Endothelial cell of umbilical vein (primary cell): ENCODE measurements at regions not wholly inside any gene's neighbourhood (a gene's known extent, or its start where the extent isn't known, plus 50 kb on each side); places are given as distances from the start of the nearest gene placed in this dataset.

ENCODE experiments used
- BruUV-seq: library from RNA; stranded (reverse); fragments of 400-500 nt; replicated peaks from 2 replicates; lab custom pipeline; 2021; lab: Mats Ljungman, UMichigan
- CTCF ChIA-PET: fragments of 300-600, 350-600 bp; sonication (Branson Sonifier 250); formaldehyde crosslinking; loops from one replicate; lab custom pipeline; 2021; ENCODE audit warnings: antibody characterized with exemption, inconsistent platforms; lab: Charles Lee
- POLR2A ChIA-PET: fragments of 300-600, 350-600 bp; sonication (Branson Sonifier 250); formaldehyde crosslinking; loops from one replicate; lab custom pipeline; 2021; ENCODE audit warnings: antibody characterized with exemption, inconsistent platforms; lab: Charles Lee
- DNase-seq: peaks from one replicate; pipeline ENCODE4 v3.0.0-alpha.2; 2011; ENCODE audit warnings: low read depth, low spot score
- FAIRE-seq: peaks from 2 replicates; lab custom pipeline; 2011; peaks lifted over from hg19 to GRCh38; lab: Jason Lieb, UNC
- H2AFZ ChIP-seq: 2 replicates; pipeline ENCODE4 v1.6.0; 2012; ENCODE audit warnings: low read depth, low read length, control low read depth, inconsistent platforms
- H3K27ac ChIP-seq: 2 replicates; pipeline ENCODE4 v1.5.1; 2011; ENCODE audit warnings: low read depth, mild to moderate bottlenecking, control low read depth, low read length, moderate library complexity; ENCODE audit not compliant: insufficient read depth
- H3K27me3 ChIP-seq, 2 experiments: 2 replicates each; pipeline versions ENCODE4 v1.6.0 to v1.6.1; 2011; ENCODE audit warnings: low read length in 2 of 2, mixed read lengths in 1 of 2; ENCODE audit not compliant: control insufficient read depth in 2 of 2, insufficient read depth in 2 of 2
- H3K36me3 ChIP-seq, 2 experiments: 2 replicates in 1 of 2; 3 replicates in 1 of 2; pipeline ENCODE4 v1.5.1; 2011; ENCODE audit warnings: low read length in 2 of 2, mild to moderate bottlenecking in 1 of 2, moderate library complexity in 1 of 2; ENCODE audit not compliant: control insufficient read depth in 2 of 2, insufficient read depth in 2 of 2; ENCODE audit errors: extremely low read depth in 1 of 2
- H3K4me1 ChIP-seq: 3 replicates; pipeline ENCODE4 v1.5.1; 2011; ENCODE audit warnings: mild to moderate bottlenecking, low read length; ENCODE audit not compliant: control insufficient read depth, insufficient read depth; ENCODE audit errors: extremely low read depth
- H3K4me2 ChIP-seq: 2 replicates; pipeline ENCODE4 v1.6.1; 2011; ENCODE audit warnings: low read length, control low read depth, mixed read lengths; ENCODE audit not compliant: insufficient read depth
- H3K4me3 ChIP-seq, 3 experiments: fragments of 200-600 bp in 1 of 3; sonication (generic), shearing (Covaris generic) in 1 of 3; replicated peaks in 1 of 3; 2 replicates each; pipeline ENCODE4 v1.5.1; 2011 to 2016; ENCODE audit warnings: control low read depth in 3 of 3, low read length in 3 of 3, mild to moderate bottlenecking in 2 of 3, inconsistent platforms in 1 of 3, low read depth in 1 of 3, moderate library complexity in 1 of 3; ENCODE audit not compliant: insufficient read depth in 1 of 3
- H3K79me2 ChIP-seq: 2 replicates; pipeline ENCODE4 v1.6.0; 2012; ENCODE audit warnings: low read length, inconsistent platforms; ENCODE audit not compliant: control insufficient read depth, insufficient read depth
- H3K9ac ChIP-seq: replicated peaks from 2 replicates; pipeline ENCODE3; 2011; ENCODE audit warnings: low read length, control low read depth; ENCODE audit not compliant: insufficient read depth; ENCODE audit errors: extremely low read depth
- H3K9me1 ChIP-seq: replicated peaks from 3 replicates; pipeline ENCODE4 v1.6.0; 2011; ENCODE audit warnings: mild to moderate bottlenecking, low read length; ENCODE audit not compliant: control insufficient read depth, insufficient read depth; ENCODE audit errors: extremely low read depth
- H3K9me3 ChIP-seq: replicated peaks from 2 replicates; pipeline ENCODE4 v1.5.1; 2012; ENCODE audit warnings: low read length, inconsistent platforms; ENCODE audit not compliant: control insufficient read depth, insufficient read depth
- H4K20me1 ChIP-seq: replicated peaks from 2 replicates; pipeline ENCODE3; 2011; ENCODE audit warnings: mild to moderate bottlenecking, low read length; ENCODE audit not compliant: control insufficient read depth, insufficient read depth; ENCODE audit errors: extremely low read depth
- EZH2 ChIP-seq: IDR thresholded peaks from 2 replicates; pipeline ENCODE4 v1.6.1; 2012; ENCODE audit warnings: borderline replicate concordance, low read depth, mild to moderate bottlenecking, moderate library complexity, low read length, inconsistent platforms; ENCODE audit not compliant: severe bottlenecking
- FOS ChIP-seq: IDR thresholded peaks from 2 replicates; pipeline ENCODE4 v1.6.1; 2011; ENCODE audit warnings: mild to moderate bottlenecking, low read length, moderate library complexity, borderline replicate concordance; ENCODE audit not compliant: insufficient read depth
- GATA2 ChIP-seq: IDR thresholded peaks from 2 replicates; pipeline ENCODE4 v1.7.0; 2011; ENCODE audit warnings: low read depth, mild to moderate bottlenecking, moderate library complexity, mixed read lengths, low read length; ENCODE audit not compliant: insufficient read length, insufficient read depth
- JUN ChIP-seq: IDR thresholded peaks from 2 replicates; pipeline ENCODE4 v1.6.1; 2011; ENCODE audit warnings: borderline replicate concordance, low read depth; ENCODE audit not compliant: insufficient read length, insufficient read depth
- MYC ChIP-seq: IDR thresholded peaks from one replicate; pipeline ENCODE4 v1.6.1; 2011; ENCODE audit warnings: mild to moderate bottlenecking, low read depth, low read length
- POLR2A ChIP-seq: IDR thresholded peaks from 2 replicates; pipeline ENCODE4 v1.6.1; 2012; ENCODE audit warnings: low read depth, mild to moderate bottlenecking, control low read depth, low read length
- POLR2AphosphoS5 ChIP-seq: IDR thresholded peaks from 2 replicates; pipeline ENCODE4 v1.6.1; 2012; ENCODE audit warnings: low read depth, mild to moderate bottlenecking, control low read depth, low read length, moderate library complexity; ENCODE audit not compliant: insufficient read depth
- dilution Hi-C: fragments of 300-500 bp; cut with MboI; formaldehyde crosslinking; loops from one replicate; pipeline ENCODE4 v1.15.0; 2019; ENCODE audit warnings: low sequenced_read_pairs; ENCODE audit not compliant: extremely low pct_ligation_motif_present
- intact Hi-C: fragments of 100-400 bp; cut with micrococcal nuclease; formaldehyde crosslinking; loops from one replicate; pipeline ENCODE4 v1.10.0; 2022
- TF ChIP-seq, protein P1 (sequence below), 2 donors: IDR thresholded peaks; 1 replicate in 1 of 2; 2 replicates in 1 of 2; pipeline ENCODE4 v1.5.1; 2011; ENCODE audit warnings: low read length in 2 of 2, mild to moderate bottlenecking in 2 of 2, moderate library complexity in 2 of 2, control low read depth in 1 of 2, inconsistent platforms in 1 of 2, low read depth in 1 of 2; ENCODE audit not compliant: insufficient read depth in 1 of 2; ENCODE audit errors: extremely low read depth in 1 of 2
- TF ChIP-seq, protein P2 (sequence below): IDR thresholded peaks from 2 replicates; pipeline ENCODE4 v1.6.1; 2011; ENCODE audit not compliant: insufficient read depth, insufficient read length

DNA sequence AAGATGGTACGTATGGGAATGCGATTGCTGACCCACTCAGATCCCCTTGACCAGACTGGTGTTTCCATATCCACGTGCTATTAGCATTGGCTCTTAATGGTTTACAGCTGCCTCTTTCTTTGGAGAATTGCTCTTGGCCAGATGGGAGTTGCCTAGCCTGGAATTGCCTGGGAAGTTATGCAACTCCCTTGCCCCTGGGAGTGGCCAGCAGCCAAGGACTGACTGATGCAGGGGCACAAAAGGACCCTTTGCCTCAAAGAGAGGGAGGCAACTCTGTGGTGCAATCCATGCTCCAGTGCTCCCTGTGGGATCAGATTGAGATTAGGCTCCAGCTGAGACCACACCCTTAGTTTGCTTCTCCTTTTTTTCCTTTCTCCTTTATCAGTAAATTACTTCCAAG, 203.5 kb upstream of the JAG1 start:
- no TSS peak for BruUV-seq
- Histone ChIP-seq H3K27ac (no peak overlapping the region), H3K4me3 (no peak overlapping the region), H3K27me3 (no peaks in the 10 kb centered on the region), H3K36me3 (no peaks in the 10 kb centered on the region), H3K79me2 (no peaks in the 10 kb centered on the region), H2AFZ (no peak overlapping the region), H3K9me1 (no peaks in the 10 kb centered on the region), H4K20me1 (no peaks in the 10 kb centered on the region), H3K9me3 (no peaks in the 10 kb centered on the region), H3K4me1 (no peaks in the 10 kb centered on the region), H3K4me2 (no peak overlapping the region), H3K9ac (no peak overlapping the region)
- CTCF ChIA-PET, result interaction anchor here (1.2 kb wide), 1 partner anchor 25 kb away, joined by 4 read pairs; no protein-coding TSS in a partner anchor
- no peak for DNase-seq
- POLR2A ChIA-PET, result no interaction called here
- TF ChIP-seq POLR2A, result no peak
- TF ChIP-seq, protein P1, sequence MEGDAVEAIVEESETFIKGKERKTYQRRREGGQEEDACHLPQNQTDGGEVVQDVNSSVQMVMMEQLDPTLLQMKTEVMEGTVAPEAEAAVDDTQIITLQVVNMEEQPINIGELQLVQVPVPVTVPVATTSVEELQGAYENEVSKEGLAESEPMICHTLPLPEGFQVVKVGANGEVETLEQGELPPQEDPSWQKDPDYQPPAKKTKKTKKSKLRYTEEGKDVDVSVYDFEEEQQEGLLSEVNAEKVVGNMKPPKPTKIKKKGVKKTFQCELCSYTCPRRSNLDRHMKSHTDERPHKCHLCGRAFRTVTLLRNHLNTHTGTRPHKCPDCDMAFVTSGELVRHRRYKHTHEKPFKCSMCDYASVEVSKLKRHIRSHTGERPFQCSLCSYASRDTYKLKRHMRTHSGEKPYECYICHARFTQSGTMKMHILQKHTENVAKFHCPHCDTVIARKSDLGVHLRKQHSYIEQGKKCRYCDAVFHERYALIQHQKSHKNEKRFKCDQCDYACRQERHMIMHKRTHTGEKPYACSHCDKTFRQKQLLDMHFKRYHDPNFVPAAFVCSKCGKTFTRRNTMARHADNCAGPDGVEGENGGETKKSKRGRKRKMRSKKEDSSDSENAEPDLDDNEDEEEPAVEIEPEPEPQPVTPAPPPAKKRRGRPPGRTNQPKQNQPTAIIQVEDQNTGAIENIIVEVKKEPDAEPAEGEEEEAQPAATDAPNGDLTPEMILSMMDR (IDR thresholded peaks at IDR 0.05; ENCODE audit: extremely low read depth in 1 of 2, insufficient read depth in 1 of 2, low read depth in 1 of 2, low read length in 2 of 2), result no peak
- no peak for TF ChIP-seq FOS
- TF ChIP-seq GATA2, result no peak
- TF ChIP-seq, protein P2, sequence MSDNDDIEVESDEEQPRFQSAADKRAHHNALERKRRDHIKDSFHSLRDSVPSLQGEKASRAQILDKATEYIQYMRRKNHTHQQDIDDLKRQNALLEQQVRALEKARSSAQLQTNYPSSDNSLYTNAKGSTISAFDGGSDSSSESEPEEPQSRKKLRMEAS, result no peak
- TF ChIP-seq EZH2, result no peak
- no peak for TF ChIP-seq JUN
- TF ChIP-seq POLR2AphosphoS5, result no peak
- TF ChIP-seq MYC, result no peak
- FAIRE-seq, result no peak
- dilution Hi-C loops, result no loop called here
- intact Hi-C loops, result no loop called here
